Muscle of back (tissue), 3 donors: ENCODE measurements at regions not wholly inside any gene's neighbourhood (a gene's known extent, or its start where the extent isn't known, plus 50 kb on each side); places are given as distances from the start of the nearest gene placed in this dataset.
"Not testable (repeated sequence)": the region's sequence is repeated elsewhere in the genome, so short reads cannot be mapped to it uniquely, and the experiment has no call there.

Experiments
- DNase-seq, 3 donors: peaks; one replicate each; pipeline versions ENCODE4 v3.0.0 to v3.0.0-alpha.2; 2013

GRCh38 chr14:81584495-81584894, 50.8 kb upstream of the SEL1L start:
- DNase-seq, result no peak

GRCh38 chr14:81589381-81590065, 55.9 kb upstream of the SEL1L start:
- no peak for DNase-seq

GRCh38 chr14:81591266-81591665, 57.6 kb upstream of the SEL1L start:
- DNase-seq, result no peak

- DNase-seq, result peak in 1 of 3 donors; percentile 65
Measured at GRCh38 chr14:81594012-81594411, 60.4 kb upstream of the SEL1L start.

- no peak for DNase-seq
Measured at GRCh38 chr14:81605660-81606059, 72.0 kb upstream of the SEL1L start.

- DNase-seq, result no peak
Measured at GRCh38 chr14:81613341-81614045, 79.8 kb upstream of the SEL1L start.

- not testable (repeated sequence) for DNase-seq
Measured at GRCh38 chr14:81614302-81614701, 80.6 kb upstream of the SEL1L start.

GRCh38 chr14:81618695-81619094, 85.0 kb upstream of the SEL1L start:
- DNase-seq, result no peak

GRCh38 chr14:81619816-81620215, 86.2 kb upstream of the SEL1L start:
- no peak for DNase-seq

- DNase-seq, result not testable (repeated sequence)
Measured at GRCh38 chr14:81623771-81624396, 90.2 kb upstream of the SEL1L start.

- peak; percentile 18 to 63 (median 27) for DNase-seq
Measured at GRCh38 chr14:81625343-81625742, 91.7 kb upstream of the SEL1L start.

GRCh38 chr14:81632157-81632556, 98.5 kb upstream of the SEL1L start:
- no peak for DNase-seq

- DNase-seq, result no peak
Measured at GRCh38 chr14:81633496-81633895, 99.8 kb upstream of the SEL1L start.

GRCh38 chr14:81637639-81638038, 104.0 kb upstream of the SEL1L start:
- no peak for DNase-seq

GRCh38 chr14:81638656-81639280, 105.1 kb upstream of the SEL1L start:
- DNase-seq, result no peak

GRCh38 chr14:81653626-81654025, 120.0 kb upstream of the SEL1L start:
- DNase-seq, result no peak

- DNase-seq, result peak; percentile 33 to 74 (median 47)
Measured at GRCh38 chr14:81655423-81656314, 122.0 kb upstream of the SEL1L start.

GRCh38 chr14:81656811-81657210, 123.2 kb upstream of the SEL1L start:
- DNase-seq, result no peak

- DNase-seq, result no peak
Measured at GRCh38 chr14:81662066-81662465, 128.4 kb upstream of the SEL1L start.

GRCh38 chr14:81662570-81663197, 129.0 kb upstream of the SEL1L start:
- DNase-seq, result no peak
